ENCODE measurements at regions not wholly inside any gene's neighbourhood (a gene's known extent, or its start where the extent isn't known, plus 50 kb on each side); places are given as distances from the start of the nearest gene placed in this dataset.

GRCh38 chr4:148651991-148652390 is 209.8 kb upstream of the NR3C2 start:
- no peak for TF ChIP-seq CTCF (IDR thresholded peaks at IDR 0.05; ENCODE audit: low read depth, low read length, poor library complexity, severe bottlenecking)
- TF ChIP-seq EZH2phosphoT487 (IDR thresholded peaks at IDR 0.05; ENCODE audit: borderline replicate concordance, low read length) = no peak
